ENCODE measurements at regions not wholly inside any gene's neighbourhood (a gene's known extent, or its start where the extent isn't known, plus 50 kb on each side); places are given as distances from the start of the nearest gene placed in this dataset.
"Not testable (repeated sequence)": the region's sequence is repeated elsewhere in the genome, so short reads cannot be mapped to it uniquely, and the experiment has no call there.

DNA sequence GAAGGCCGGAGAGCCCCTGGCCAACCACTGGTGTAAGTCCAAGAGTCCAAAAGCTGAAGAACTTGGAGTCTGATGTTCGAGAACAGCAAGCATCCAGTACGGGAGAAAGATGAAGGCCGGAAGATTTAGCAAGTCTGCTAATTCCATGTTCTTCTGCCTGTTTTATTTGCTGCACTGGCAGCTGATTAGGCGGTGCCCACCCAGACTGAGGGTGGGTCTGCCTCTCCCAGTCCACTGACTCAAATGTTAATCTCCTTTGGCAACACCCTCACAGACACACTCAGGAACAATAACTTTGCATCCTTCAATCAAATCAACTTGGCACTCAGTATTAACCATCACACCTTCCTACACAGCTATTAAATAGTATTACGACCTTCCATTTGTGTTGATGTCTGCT lies 168.6 kb downstream of the ALDH1A2 start:
- not testable (repeated sequence) for TF ChIP-seq POLR2A (IDR thresholded peaks at IDR 0.05; ENCODE audit: low read depth, low read length); TAF1 (IDR thresholded peaks at IDR 0.05; ENCODE audit: borderline replicate concordance, low read depth, low read length); POLR2AphosphoS5 (IDR thresholded peaks at IDR 0.05; ENCODE audit: low read depth, low read length)
